Keratinocyte (primary cell): ENCODE measurements at regions not wholly inside any gene's neighbourhood (a gene's known extent, or its start where the extent isn't known, plus 50 kb on each side); places are given as distances from the start of the nearest gene placed in this dataset.

Experiments
- CTCF ChIP-seq, 3 experiments: IDR thresholded peaks in 1 of 3; conservative IDR thresholded peaks in 1 of 3; optimal IDR thresholded peaks in 1 of 3; 2 replicates in 2 of 3; 3 replicates in 1 of 3; pipeline versions ENCODE3 to v1.5.1; 2011; ENCODE audit warnings: low read length in 3 of 3, mild to moderate bottlenecking in 3 of 3, moderate library complexity in 2 of 3, control low read depth in 1 of 3, inconsistent platforms in 1 of 3; ENCODE audit not compliant: insufficient read depth in 2 of 3; ENCODE audit errors: extremely low read depth in 1 of 3
- EZH2 ChIP-seq: IDR thresholded peaks from one replicate; pipeline ENCODE4 v1.6.1; 2012; ENCODE audit warnings: inconsistent platforms, mild to moderate bottlenecking, low read length, moderate library complexity

DNA sequence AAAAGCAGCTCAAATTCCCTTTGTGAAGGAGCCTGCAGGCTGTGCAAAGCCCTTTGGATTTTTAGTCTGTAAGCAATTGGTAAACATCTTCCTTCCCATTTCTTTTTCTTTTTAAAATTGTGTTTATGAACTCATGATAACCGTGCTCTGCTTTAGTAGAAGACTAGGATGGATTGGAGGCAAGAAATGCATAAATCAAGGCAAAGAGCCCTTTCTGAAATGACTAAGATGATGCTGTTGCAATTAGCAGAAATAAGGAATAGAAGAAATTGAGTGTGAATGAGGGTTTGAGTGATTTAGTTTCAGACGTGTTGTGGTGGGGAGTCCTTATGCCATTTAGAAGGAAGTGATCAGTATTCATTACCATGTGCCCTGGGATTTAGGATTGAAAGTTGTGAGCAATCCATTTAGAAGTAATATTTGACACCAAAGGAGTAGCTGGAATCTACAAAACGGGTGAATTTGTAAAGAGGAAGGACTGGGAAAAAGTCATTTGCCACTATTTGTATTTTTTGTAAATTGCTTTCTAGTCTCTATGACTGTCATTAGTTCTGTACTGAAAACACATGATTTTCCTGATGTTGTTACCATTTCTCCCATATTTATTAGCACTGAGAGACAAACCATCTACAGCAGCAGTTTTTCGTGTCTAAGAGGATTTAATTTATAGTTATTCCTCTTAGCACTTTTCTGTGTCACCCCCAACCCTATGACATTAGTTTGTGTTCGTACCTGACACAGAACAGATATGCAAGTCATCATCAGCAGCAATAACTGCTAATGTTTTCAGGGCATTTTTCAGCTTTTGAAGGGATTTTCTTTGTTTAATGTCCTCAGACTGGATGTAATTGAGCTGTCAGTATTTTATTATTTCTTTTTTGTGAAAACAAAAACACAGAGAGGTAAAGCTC, 265.0 kb downstream of the UTRN start:
- TF ChIP-seq CTCF (optimal IDR thresholded peaks at IDR 0.05 in 1 of 3, IDR thresholded peaks at IDR 0.05 in 1 of 3, conservative IDR thresholded peaks at IDR 0.05 in 1 of 3; ENCODE audit: extremely low read depth in 1 of 3, insufficient read depth in 2 of 3, low read length in 3 of 3) (no peak), EZH2 (no peak)
